ENCODE measurements at regions not wholly inside any gene's neighbourhood (a gene's known extent, or its start where the extent isn't known, plus 50 kb on each side); places are given as distances from the start of the nearest gene placed in this dataset.

DNA sequence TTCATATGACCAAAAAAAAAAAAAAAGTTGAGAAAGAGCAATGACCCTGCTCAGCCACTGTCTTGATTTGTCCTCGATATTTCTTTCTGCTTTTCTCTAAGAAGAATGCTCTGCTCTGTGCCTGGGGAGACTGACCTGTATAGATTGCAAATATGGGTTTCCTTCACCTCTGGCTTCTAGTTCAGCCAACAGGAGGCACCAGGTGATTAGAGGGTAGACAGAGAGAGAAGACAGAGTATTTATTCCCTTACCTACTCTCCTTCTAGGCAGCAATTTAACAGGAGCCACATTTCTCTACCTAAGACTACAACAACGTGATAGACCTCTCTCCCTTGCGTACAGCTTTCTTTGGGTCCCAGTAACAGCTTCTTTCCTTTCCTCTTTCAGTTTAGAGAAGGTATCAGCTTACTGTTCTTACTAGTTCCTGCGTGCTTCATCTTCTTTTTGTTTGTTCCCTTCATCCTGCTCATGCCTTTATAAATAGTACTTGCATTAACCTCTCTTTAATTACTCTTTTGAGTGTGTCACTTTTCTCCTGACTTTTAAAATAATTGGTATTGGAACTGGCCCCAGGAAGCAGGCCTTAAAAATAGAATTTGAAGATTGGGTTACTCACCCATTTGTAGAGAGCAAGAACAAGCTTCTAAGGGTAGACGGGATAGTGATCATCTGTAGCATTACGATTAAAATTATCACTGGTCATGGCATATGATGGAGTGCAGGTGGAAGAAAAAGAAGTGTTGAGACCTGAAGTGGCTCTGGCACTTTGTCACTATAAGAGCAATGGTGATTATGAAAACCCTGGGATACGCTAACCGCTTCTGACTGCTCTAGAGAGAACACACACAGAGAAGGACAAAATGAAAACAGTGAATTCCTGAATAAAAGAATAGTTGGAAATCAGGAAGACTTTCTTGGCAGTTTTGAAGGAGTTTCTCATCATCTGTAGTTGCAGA, 161.2 kb upstream of the FSTL4 start:
- DNase-seq (ENCODE audit: low read depth) = no peak

DNA sequence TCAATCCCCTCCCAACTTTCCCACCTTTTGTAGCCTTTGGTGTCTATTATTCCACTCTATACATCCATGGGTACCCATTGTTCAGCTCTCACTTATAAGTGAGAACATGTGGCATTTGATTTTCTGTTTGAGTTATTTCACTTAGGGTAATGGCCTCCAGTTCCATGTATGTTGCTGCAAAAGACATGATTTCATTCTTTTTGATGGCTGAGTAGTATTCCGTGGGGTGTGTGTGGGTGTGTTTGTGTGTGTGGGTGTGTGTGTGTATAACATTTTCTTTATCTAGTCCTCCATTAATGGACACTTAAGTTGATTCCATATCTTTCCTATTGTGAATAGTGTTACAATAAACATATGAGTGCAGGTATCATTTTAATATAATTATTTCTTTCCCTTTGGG, 157.5 kb upstream of the FSTL4 start:
- no peak for DNase-seq (ENCODE audit: low read depth)

DNA sequence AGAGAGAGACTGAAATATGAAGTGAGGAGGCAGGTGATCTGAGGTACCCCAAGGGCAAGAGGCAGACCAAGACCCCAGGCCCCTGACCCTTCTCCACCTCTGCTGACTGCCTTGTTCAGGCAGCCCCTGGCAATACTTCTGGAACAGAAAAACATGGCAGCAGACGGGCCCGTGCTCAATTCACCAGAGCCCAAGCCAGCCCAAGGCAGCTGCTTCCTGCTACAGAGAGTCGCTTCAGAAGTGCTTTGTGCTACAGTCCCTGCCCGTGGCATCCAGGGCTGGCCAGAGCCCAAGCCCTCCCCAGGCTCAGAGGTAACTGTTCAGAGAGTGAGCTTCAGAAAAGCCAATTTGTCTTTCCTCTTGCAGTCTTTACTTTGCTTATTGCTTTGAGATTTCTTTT, 151.4 kb upstream of the FSTL4 start:
- no peak for DNase-seq (ENCODE audit: low read depth)

DNA sequence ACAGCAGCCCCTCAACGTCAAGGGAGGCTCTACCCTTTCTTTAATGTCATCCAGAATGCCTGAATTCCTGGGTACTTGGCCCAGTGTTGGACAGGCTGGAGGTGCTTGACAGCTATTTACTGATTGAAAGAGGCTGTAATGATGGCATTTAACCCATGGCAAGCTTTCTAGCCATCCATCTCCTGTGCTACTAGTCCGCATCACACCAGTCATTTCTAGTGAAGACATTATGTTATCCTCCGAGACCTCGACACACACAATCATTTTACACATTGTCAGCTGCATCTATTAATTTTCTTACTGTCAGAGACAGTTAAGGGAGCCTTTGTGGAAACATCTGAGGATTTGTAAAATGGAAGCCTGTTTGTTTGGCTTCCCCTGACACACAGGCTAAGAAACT, 149.3 kb upstream of the FSTL4 start:
- DNase-seq (ENCODE audit: low read depth) = no peak

DNA sequence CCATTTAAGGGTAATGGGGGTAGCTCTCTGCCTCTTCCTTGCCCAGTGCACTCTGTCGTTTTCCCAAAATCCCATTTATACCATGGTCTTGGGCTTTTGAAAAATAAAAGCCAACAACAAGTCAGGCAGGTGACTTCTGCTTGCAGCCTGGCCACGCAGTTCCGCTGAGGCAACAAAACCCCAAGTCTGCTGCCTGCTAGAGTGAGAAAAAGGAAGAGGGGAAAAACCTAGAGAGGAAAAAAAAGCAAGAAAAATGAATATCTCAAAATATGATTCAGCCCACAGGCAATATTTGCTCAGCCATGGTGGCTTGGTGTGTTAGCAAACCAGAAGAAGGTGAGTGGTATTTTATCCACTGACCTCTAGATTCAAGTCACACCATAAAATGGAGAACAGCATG, 148.2 kb upstream of the FSTL4 start:
- DNase-seq (ENCODE audit: low read depth) = no peak

DNA sequence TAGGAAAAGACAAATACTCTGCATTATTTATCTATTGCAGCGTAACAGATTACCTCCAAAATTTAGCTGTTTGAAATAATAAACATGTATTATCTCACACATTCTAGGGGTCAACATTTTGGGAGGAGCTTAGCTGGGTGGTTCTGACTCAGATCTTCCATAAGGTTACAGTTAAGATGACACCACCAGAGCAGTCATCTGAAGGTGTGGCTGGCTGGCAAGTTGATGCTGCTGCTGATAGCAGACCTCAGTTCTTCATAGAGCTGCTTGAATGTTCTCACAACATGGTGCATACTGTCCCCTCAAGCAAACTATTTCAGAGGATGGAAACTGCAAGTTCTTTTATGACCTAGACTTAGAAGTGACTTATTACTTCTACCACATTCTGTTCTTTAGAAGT, 146.3 kb upstream of the FSTL4 start:
- no peak for DNase-seq (ENCODE audit: low read depth)

DNA sequence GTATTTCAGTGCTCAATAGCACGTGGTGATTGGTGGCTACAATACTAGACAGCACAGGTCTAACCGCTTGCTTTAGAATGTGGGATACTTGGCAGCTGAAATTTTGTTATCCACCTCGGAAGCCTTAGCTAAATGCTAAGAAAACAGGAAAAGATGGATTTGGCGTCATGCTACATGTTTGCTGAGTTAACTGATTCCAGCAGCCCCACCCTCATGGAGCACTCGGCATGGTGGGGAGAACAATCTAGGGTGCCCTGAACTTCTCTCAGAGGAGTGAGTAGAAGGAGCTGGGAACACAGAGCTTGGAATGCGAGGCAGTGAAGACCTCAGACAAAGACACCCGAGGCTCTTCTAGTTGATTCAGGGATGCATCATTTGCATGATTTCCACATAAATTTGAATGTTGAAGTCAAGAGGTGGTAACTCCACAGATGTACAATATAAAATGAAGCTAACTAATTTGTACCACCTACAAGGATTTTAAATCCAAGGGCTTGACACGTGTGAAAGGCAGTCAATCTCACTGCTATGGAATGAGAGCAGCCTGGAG, 145.1 kb upstream of the FSTL4 start:
- no peak for DNase-seq (ENCODE audit: low read depth)

DNA sequence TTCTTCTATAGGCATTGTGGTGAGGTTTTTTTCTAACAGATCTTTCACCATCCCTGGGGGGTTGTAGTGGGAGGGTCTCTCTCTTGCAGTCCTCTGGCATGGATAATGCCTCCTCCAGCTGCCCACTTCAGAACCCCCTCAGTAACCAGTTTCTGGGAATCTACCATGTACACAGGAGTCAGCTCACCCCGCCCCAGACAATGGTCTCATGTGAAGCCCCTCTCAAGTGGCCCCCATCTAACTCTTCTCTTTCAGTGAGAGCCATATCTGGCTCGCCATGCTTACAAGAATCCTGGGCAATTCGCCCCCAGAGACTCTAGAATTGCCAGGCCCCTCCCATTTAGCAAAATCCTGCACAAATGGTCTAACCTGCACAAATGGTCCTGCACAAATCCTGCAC, 144.4 kb upstream of the FSTL4 start:
- no peak for DNase-seq (ENCODE audit: low read depth)

DNA sequence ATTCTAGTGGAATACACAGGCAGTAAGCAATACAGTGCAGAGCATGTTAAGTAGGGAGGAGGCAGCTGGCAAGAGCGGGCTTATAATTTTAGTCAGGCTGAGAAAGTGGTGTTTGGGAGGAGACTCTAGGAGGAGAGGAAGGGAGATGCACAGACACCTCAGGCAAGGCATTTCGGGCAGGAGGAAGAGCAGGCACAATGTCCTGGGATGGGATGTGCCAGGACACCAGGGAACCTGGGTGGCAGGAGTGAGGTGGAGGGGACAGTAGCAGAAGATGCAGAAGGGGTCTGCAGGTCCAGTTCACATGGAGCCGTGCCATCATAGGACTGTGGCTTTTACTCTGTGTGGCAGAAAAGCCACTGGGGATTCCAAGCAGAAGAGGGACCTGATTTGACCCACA, 143.7 kb upstream of the FSTL4 start:
- no peak for DNase-seq (ENCODE audit: low read depth)

DNA sequence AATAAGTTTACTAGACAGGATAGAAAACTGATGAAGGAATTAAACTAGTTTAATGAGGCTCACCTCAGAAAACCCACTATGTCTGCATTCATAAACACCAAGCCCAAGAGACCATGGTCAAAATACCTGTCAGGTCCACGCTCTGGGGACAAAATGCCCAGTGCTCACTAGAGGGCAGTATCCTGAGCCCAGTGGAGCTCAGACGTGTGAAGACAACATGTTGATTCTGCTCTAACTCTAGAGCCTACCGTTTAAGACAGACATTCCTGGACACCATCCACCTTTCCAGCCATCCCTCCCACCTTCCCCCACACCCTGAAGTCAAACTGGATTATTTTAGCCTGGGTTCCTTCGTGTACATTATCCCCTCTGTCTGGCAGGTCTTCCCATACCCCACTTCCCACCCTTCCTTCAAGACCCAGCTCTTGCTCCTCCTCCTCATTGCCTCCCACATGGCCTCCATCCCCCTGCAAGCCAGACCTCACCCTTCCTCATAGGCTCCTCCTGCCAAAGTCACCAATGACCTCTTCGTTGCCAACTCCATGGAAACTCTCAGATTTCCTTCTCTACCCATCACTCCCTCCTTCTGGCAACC, 142.3 kb upstream of the FSTL4 start:
- DNase-seq (ENCODE audit: low read depth) = peak; percentile 39

DNA sequence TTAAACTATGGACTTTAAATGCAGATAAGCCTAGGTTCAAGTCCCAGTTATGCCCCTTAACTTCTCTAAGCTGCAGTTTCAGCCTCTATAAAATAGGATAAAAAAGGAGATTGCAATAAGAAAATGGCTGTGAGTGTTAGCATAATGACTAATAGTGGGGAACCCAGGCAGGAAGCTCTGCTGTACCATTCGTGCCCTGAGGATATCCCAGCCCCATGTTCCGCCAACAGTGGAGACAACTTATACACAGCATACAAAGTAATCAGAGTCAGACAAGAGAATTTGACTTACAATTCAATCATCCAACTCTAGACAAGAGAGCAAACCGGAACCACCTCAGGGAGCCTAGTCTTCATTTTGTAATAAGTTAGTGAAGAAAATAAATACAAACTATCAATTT, 141.5 kb upstream of the FSTL4 start:
- peak; percentile 89 for DNase-seq (ENCODE audit: low read depth)

DNA sequence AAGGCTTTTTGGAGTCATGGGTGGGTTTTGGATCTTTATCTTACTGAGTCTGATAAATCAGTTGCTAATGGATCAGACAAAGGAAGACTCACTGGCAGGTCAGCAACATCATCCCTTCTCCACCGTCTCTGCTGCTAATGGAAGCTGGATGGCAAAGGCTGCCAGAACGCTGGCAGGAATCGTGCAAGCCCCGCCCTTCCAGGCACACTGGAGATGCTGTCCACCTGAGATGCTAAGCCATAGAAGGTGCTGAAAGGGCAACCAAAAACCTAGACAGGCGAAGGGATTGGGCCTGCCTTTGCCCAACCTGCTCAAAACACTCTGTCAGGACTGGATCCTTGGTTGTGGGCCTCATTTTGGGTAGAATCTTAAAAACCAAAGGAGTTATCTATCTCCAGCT, 139.5 kb upstream of the FSTL4 start:
- no peak for DNase-seq (ENCODE audit: low read depth)

DNA sequence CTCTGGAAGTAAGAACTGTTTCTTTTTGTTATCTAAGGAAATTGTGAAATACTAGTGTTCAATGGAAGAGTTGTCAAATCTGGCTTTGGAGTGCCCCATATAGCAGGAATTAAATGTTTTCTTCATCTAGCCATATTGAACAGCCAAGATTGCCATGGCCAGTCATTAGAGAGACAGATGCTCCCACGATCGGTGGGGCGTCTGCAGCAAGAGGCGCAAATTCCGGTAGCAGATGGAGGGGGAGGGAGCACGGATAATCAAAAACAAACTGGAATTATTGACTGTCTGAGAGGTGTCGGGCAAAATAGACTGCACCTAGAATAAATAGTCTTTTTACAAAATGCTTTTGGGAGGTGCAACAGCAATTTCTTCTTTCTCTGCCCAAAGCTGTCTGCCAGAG, 139.1 kb upstream of the FSTL4 start:
- no peak for DNase-seq (ENCODE audit: low read depth)

DNA sequence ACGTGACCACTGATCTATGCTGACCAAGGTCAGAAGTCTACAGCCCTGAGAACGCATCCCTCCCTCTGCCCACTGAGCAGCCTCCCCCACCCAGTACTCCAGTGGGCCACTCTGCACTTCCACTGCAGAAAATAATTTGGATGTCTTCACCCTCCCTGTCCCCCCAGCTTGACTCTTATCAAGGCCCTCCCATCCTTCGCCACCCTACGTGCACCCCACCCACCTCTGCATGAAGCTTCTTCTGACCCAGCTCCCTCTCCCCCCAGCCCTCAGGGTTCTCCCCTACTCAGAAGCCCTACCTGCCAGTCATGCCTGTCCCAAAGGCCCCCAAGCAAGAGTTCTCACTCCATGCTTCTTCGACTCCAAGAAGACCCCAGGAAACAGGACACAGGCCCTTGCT, 138.5 kb upstream of the FSTL4 start:
- no peak for DNase-seq (ENCODE audit: low read depth)

DNA sequence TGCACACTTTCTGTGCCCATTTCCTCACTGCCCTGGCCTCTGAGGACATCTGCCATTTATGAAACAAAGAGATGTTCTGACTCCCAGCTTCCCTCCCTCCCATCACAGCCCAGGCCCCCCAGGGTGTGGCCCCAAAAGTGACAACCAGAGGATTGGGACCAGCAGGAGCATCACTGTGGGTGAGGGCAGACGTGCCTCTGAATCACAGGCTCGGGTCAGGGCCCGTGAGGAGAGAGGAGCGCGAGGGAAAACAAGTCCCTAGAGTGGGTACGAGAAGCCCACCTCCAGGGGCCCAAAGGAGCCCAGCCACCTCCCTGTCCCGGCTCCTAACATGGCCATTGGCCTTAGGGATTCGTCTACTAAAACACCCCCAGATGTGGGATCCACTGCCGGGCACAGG, 138.0 kb upstream of the FSTL4 start:
- DNase-seq (ENCODE audit: low read depth) = no peak

DNA sequence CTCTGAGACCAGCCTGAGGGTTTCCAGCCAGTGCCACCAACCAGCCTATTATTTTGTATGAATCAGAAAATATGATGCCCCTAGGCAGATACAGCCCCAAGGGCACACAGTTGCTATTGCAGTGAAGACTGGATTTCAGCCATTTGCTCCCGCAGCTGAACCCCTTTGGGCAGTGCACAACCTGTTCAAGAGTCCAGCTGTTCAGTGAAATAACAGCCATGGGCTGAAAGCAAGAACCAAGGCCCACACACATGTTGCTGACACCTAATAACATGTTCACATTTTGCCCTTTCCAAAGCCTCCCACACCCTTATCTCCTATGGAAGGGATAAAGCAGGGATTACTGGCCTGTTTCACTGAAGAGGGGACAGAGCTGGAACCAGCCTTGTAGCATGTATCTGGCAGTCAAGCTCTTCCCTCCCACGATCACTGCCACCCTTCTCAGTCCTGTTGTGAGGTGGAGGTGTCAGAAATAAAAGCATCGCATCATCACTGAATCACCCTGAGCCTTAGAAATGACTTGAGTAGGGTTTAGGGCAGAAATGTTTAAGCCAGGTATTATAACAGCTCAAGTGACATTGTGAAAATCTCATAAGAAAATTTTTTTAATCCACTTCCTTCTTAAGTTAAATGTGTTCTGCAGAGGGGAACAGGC, 137.1 kb upstream of the FSTL4 start:
- DNase-seq (ENCODE audit: low read depth) = peak; percentile 32

DNA sequence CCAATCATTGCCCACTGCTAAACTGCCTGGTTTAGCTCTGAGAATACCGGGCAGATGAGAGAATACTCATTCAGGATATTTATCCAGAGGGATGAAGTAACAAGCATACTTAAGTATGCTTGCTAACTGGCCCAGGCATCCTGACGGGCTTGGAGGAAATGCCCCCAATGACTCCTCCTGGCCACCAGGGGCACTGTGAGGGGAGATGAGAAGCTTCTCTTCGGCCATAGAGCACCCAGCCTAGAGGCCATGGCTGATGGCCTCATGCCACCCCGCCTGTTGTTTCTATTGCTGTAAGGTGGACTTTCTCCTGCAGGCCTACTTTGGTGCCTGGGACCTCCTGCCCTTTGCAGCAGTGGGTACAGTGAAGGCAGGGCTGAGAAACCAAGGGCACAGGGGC, 134.5 kb upstream of the FSTL4 start:
- no peak for DNase-seq (ENCODE audit: low read depth)

DNA sequence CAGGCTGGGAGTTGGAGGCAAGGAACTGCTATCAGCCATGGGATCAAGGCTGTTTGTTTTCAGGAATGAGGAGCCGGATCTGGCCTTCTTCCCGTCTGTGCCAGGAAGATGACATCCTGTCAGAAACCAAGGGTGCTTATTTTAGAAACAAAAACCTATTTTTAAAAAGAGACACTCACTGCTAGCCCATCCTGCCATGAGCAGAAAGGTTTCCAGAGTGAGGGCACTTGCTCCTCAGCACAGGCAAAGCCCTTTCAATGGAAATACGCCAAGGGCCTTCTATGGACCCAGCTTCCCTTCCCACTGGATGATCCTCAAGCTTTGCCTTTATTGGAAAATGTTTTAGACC, 132.6 kb upstream of the FSTL4 start:
- DNase-seq (ENCODE audit: low read depth) = no peak

DNA sequence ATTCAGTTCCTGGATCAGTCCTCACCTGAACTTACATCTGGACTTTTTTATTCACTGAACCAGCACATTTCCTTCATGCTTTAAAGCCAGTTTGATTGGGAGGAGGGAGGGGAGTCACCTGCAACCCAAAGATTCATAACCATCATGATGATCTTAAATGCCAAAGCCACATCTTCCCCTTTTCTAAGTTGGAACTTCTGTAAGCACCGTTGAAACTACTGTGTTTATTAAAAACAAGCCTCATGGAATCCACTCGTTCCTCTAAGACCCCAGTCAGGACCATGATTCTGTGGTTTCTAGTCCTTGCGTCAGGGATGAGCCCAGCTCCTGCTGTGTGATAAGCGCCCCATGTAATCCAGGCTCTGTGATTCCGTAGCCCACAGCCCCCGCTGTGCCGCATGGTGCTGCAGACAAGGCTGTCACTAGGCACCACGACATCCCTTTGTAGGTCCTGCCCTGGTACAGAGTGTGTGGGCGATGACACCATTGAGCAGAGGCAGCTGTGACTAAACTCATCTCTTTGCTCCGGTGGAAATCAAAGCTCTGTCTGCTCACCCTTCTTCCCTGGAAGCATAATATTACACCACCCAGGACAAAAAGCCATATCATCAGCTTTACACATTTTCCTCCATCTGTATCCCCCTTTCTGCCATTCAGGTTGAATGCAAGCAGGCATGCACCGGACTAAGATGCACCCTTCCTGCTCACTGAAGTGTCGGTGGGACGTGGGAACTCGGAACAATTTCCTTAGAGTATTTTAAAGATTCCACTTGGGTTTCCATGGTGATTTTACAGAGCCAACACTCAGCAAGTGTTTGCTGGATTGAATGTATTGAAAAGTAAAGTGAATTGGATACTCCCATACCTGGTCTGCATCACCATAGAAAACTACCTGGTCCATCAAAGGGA, 132.0 kb upstream of the FSTL4 start:
- no peak for DNase-seq (ENCODE audit: low read depth)

DNA sequence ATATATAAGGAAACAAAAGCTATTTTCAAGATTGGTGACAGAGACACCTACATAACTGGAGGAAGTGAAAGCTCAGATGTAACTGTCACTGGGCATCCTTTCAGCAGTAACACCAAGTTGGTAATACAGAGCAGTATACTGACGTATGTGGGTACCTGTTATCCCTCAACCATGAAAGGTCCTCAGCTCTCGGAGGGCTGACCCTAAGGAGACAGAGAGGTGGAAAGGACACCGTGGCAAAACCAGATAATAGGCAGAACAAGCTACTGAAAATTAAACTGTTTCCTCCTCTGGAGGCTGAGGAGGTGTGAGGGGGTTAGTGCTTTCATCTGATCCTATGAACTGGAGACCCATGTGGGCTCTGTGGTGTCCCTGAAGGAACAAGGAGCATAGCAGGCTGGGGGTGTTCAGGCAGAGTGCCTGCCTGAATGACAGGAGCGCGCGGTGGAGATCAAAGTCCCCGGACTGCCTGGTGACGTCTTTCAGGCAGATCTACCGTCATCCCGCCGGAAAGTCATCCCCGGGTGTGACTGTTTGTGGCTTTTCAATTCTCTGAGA, 130.2 kb upstream of the FSTL4 start:
- no peak for DNase-seq (ENCODE audit: low read depth)

DNA sequence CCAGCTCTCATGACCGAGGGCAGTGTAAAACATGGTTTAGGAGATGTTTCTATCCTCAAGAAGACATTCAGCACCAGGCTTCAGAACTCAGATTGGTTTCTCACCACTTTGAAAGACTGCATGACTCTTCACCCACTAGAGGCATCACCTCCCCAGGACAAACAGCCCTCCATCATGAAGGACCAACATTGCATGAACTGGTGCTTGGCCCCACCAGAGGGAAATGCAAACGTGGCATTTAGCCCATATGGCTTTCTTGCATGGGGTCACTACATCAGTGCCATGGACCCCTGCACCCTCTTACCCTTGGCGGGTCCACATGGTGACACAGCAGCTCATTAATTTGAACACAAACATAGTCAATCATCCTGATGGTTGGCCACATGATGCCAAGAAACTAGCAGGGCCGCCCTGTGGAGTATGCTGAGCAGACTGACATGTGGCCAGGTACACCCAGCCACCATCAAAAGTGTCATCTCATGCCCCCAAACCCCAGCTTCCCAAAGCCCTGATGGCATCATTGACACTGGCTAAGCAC, 129.5 kb upstream of the FSTL4 start:
- DNase-seq (ENCODE audit: low read depth) = no peak

Measured in M059J (cell line).